Lung (tissue), 11 donors: ENCODE measurements at regions not wholly inside any gene's neighbourhood (a gene's known extent, or its start where the extent isn't known, plus 50 kb on each side); places are given as distances from the start of the nearest gene placed in this dataset.

Experiments used
- ATAC-seq: fragments of 200-7000 bp; cut with Tn5 transposase; one replicate; pipeline ENCODE4 v1.9.1; 2020; ENCODE audit warnings: moderate number of reproducible peaks; ENCODE audit not compliant: insufficient read depth, low FRiP score
- DNase-seq, 3 donors: peaks; one replicate each; pipeline ENCODE4 v3.0.0-alpha.2; 2013 to 2017
- H3K27ac ChIP-seq, 2 donors: one replicate each; pipeline ENCODE4 v1.5.1; 2013; ENCODE audit warnings: mild to moderate bottlenecking in 2 of 2, moderate library complexity in 2 of 2, control low read depth in 1 of 2, inconsistent platforms in 1 of 2, low read depth in 1 of 2, low read length in 1 of 2
- H3K27me3 ChIP-seq, 3 donors: one replicate each; pipeline ENCODE4 v1.5.1; 2013; ENCODE audit warnings: low read length in 2 of 3; ENCODE audit not compliant: control insufficient read depth in 3 of 3, insufficient read depth in 3 of 3
- H3K36me3 ChIP-seq, 4 donors: one replicate each; pipeline ENCODE4 v1.5.1; 2013; ENCODE audit warnings: low read length in 4 of 4, mild to moderate bottlenecking in 1 of 4, moderate library complexity in 1 of 4; ENCODE audit not compliant: control insufficient read depth in 4 of 4, insufficient read depth in 4 of 4
- H3K4me1 ChIP-seq, 5 donors: one replicate each; pipeline ENCODE4 v1.5.1; 2013; ENCODE audit warnings: low read length in 5 of 5, mild to moderate bottlenecking in 2 of 5, moderate library complexity in 1 of 5; ENCODE audit not compliant: control insufficient read depth in 5 of 5, insufficient read depth in 5 of 5
- H3K4me3 ChIP-seq: one replicate; pipeline ENCODE4 v1.5.1; 2013; ENCODE audit warnings: mild to moderate bottlenecking, control low read depth, moderate library complexity
- H3K9ac ChIP-seq, 2 donors: one replicate each; pipeline ENCODE4 v1.5.1; 2013; ENCODE audit warnings: low read length in 2 of 2, control low read depth in 1 of 2; ENCODE audit not compliant: insufficient read depth in 1 of 2
- H3K9me3 ChIP-seq, 4 donors: one replicate each; pipeline ENCODE4 v1.5.1; 2013; ENCODE audit warnings: low read length in 3 of 4, mild to moderate bottlenecking in 1 of 4, moderate library complexity in 1 of 4; ENCODE audit not compliant: control insufficient read depth in 4 of 4, insufficient read depth in 3 of 4
- WGBS, 2 donors: extraction: QIAGEN DNeasy Blood & Tissue Kit; methylation state at CpG; one replicate each; pipeline ENCODE4 v1.1.7; 2013; 5-methylcytosine and 5-hydroxymethylcytosine counted together
- TF ChIP-seq, protein P1 (sequence below): IDR thresholded peaks from 2 replicates; pipeline ENCODE4 v1.5.1; 2012; ENCODE audit warnings: mild to moderate bottlenecking; ENCODE audit errors: control extremely low read depth, extremely low read depth
- donor health status: control.
- donor health status: control.
- donor health status: Bipolar disorder and iron deficiency.
- donor health status: healthy.
- donor health status: DM: yes; HTN: yes; CAD: no.

DNA sequence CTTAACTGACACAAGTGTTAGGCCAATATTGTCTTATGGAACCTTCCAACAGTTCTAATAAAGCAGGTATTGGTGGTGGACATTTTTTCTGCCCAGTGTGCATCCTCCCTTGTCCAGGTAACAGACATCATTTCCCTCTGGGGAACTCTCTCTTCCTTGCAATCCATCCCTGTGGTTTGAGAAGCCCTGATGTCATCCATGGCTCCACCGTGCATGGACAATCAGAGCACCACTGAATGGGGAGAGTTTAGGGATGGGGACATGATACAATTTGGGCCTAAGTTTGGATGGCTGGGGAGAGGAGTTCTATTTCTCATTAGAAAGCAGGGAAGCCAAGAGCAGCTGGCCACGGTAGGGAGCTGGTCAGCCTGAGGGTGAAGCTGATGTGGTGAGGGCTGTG is 60.2 kb upstream of the ZFP64 start:
- peaks cover 0 to 9% (median 0%) of the 10 kb centered on the region in 4 donors for H3K9me3 ChIP-seq
- no peak for DNase-seq
- H3K4me1 ChIP-seq = peaks cover 0 to 10% (median 1%) of the 10 kb centered on the region in 5 donors
- H3K9ac ChIP-seq = no peak overlapping the region
- ATAC-seq = no peak
- no peak overlapping the region for H3K27ac ChIP-seq
- no peaks in the 10 kb centered on the region for H3K27me3 ChIP-seq
- 85 to 89% methylated on average over 2 of the region's 2 CpGs for WGBS, 2 donors
- no peak overlapping the region for H3K4me3 ChIP-seq
- H3K36me3 ChIP-seq = no peaks in the 10 kb centered on the region
- TF ChIP-seq, protein P1, sequence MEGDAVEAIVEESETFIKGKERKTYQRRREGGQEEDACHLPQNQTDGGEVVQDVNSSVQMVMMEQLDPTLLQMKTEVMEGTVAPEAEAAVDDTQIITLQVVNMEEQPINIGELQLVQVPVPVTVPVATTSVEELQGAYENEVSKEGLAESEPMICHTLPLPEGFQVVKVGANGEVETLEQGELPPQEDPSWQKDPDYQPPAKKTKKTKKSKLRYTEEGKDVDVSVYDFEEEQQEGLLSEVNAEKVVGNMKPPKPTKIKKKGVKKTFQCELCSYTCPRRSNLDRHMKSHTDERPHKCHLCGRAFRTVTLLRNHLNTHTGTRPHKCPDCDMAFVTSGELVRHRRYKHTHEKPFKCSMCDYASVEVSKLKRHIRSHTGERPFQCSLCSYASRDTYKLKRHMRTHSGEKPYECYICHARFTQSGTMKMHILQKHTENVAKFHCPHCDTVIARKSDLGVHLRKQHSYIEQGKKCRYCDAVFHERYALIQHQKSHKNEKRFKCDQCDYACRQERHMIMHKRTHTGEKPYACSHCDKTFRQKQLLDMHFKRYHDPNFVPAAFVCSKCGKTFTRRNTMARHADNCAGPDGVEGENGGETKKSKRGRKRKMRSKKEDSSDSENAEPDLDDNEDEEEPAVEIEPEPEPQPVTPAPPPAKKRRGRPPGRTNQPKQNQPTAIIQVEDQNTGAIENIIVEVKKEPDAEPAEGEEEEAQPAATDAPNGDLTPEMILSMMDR = no peak

DNA sequence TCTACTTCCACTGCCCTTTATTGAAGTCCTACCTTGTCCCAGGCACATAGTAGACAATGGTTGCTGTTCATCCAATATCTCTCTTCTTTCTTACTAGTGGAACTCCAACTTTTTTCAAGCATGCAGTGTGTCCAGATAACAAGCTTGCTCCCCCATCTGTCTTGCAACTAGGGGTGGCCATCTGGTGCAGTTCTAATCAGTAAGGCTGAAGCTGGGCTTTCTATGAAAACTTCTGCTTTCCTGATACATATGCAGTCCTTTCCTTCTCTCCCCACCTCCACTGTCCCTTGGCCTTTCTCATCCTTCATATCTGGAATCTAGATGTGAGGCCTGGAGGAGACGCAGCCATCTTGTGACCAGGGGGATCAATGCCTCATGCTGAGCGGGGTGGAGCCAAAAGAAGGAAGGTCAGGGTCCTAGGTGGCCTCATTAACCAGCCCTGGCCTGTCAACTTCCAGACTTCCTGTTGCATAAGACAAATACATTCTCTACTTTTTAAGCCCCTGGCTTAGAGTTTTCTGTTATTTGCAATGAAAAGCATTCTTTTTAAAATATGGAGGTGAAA is 59.6 kb upstream of the ZFP64 start:
- no peak for ATAC-seq
- peaks cover 0 to 10% (median 0%) of the 10 kb centered on the region in 5 donors for H3K4me1 ChIP-seq

DNA sequence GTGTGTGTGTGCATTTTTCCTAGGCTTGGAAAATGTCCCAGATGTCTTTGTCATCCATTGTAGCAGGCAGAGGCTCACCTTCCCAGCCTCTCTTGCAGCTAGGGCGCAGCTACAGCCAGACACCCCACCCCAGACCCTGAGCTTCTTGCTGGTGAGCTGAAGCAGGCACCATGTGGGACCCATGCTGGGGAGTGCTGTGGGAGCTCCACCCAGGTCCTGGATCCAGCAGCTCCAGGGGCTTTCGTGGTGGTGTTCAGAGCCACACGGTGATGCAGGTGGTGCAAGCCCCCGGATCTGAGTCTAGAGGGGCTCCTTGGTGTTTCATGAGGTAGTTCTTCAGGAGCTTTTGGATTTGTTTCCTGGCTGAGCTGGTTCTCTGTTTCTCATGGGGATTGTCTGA is 56.0 kb upstream of the ZFP64 start:
- ATAC-seq (no peak), DNase-seq (no peak)
- Histone ChIP-seq H3K36me3 (no peaks in the 10 kb centered on the region), H3K4me3 (no peak overlapping the region), H3K27me3 (no peaks in the 10 kb centered on the region), H3K27ac (no peak overlapping the region), H3K9me3 (no peaks in the 10 kb centered on the region), H3K4me1 (peaks cover 0 to 1% (median 0%) of the 10 kb centered on the region in 5 donors), H3K9ac (no peak overlapping the region)
- 92 to 96% methylated on average over 4 of the region's 4 CpGs for WGBS, 2 donors
- TF ChIP-seq, protein P1 = no peak

More for the DNA sequence above, 59.6 kb upstream of the ZFP64 start:
- Histone ChIP-seq H3K9ac (no peak overlapping the region), H3K27me3 (no peaks in the 10 kb centered on the region), H3K4me3 (no peak overlapping the region), H3K9me3 (peaks cover 0 to 7% (median 0%) of the 10 kb centered on the region in 4 donors), H3K36me3 (no peaks in the 10 kb centered on the region), H3K27ac (no peak overlapping the region)
- WGBS, 2 donors = 88% methylated on average over 2 of the region's 2 CpGs
- DNase-seq = no peak
- TF ChIP-seq, protein P1 = no peak

DNA sequence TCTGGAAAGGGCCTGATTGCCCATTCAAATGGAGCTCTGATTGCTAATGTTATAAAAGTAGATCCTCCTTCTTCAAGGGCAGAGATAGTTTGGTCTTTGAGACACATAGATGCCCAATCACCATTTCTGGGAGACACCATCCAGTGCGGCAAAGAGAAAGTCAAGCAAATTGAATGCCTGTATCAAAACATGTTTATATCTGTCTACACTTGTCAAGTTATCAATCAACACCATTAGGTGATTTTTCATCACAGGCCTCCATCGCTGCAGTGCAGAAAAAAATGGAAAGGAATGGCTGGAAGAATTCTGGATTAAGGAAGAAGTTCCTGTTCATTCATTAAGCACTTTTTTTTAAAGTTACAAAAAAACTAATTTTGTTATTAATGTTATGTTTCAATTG is 54.8 kb upstream of the ZFP64 start:
- Histone ChIP-seq H3K4me1 (peaks cover 0 to 7% (median 0%) of the 10 kb centered on the region in 5 donors), H3K27me3 (no peaks in the 10 kb centered on the region), H3K9ac (no peak overlapping the region), H3K36me3 (no peaks in the 10 kb centered on the region), H3K4me3 (no peak overlapping the region), H3K9me3 (no peaks in the 10 kb centered on the region), H3K27ac (no peak overlapping the region)
- ATAC-seq (no peak), DNase-seq (no peak)
- TF ChIP-seq, protein P1 = no peak
- WGBS, 2 donors = 89 to 95% methylated on average over 2 of the region's 2 CpGs
